Neural progenitor cell (in vitro differentiated cells): ENCODE measurements at regions not wholly inside any gene's neighbourhood (a gene's known extent, or its start where the extent isn't known, plus 50 kb on each side); places are given as distances from the start of the nearest gene placed in this dataset.

ENCODE experiments used
- DNase-seq: peaks from one replicate; pipeline ENCODE4 v3.0.0-alpha.2; 2016; ENCODE audit warnings: low spot score
- H2AFZ ChIP-seq: fragments of 200-600 bp; sonication (generic); replicated peaks from 2 replicates; pipeline ENCODE4 v1.6.1; 2016; ENCODE audit warnings: antibody characterized with exemption
- H3F3A ChIP-seq: fragments of 200-600 bp; sonication (generic); 2 replicates; pipeline ENCODE4 v1.6.1; 2016; ENCODE audit warnings: antibody characterized with exemption, low read depth
- H3K27ac ChIP-seq: fragments of 200-600 bp; sonication (generic); 2 replicates; pipeline ENCODE4 v1.5.1; 2016; ENCODE audit warnings: mild to moderate bottlenecking
- H3K27me3 ChIP-seq: fragments of 200-600 bp; sonication (generic); 2 replicates; pipeline ENCODE4 v1.6.1; 2016; ENCODE audit warnings: mild to moderate bottlenecking, moderate library complexity
- H3K36me3 ChIP-seq: fragments of 200-600 bp; sonication (generic); 2 replicates; pipeline ENCODE4 v1.5.1; 2016
- H3K4me1 ChIP-seq: fragments of 200-600 bp; sonication (generic); 2 replicates; pipeline ENCODE4 v1.6.1; 2016; ENCODE audit warnings: mixed run types
- H3K4me2 ChIP-seq: fragments of 200-600 bp; sonication (generic); 2 replicates; pipeline ENCODE4 v1.6.1; 2016
- H3K4me3 ChIP-seq: fragments of 200-600 bp; sonication (generic); 2 replicates; pipeline ENCODE4 v1.5.1; 2016
- H3K79me2 ChIP-seq: fragments of 200-600 bp; sonication (generic); 2 replicates; pipeline ENCODE4 v1.6.1; 2016; ENCODE audit warnings: low read depth
- H3K9ac ChIP-seq: fragments of 200-600 bp; sonication (generic); 2 replicates; pipeline ENCODE4 v1.6.1; 2016
- H3K9me3 ChIP-seq: fragments of 200-600 bp; sonication (generic); 2 replicates; pipeline ENCODE4 v1.5.1; 2016; ENCODE audit warnings: low read depth
- H4K20me1 ChIP-seq: fragments of 200-600 bp; sonication (generic); 2 replicates; pipeline ENCODE4 v1.6.1; 2016; ENCODE audit warnings: low read depth
- H3K27ac Mint-ChIP-seq: 3 replicates; pipeline ENCODE4 v1.8.0; 2021; ENCODE audit warnings: mixed read lengths
- H3K27me3 Mint-ChIP-seq: 2 replicates; pipeline ENCODE4 v1.8.0; 2022; ENCODE audit warnings: low read depth, mild to moderate bottlenecking, inconsistent platforms, moderate library complexity, mixed read lengths; ENCODE audit not compliant: insufficient read depth
- H3K36me3 Mint-ChIP-seq: 3 replicates; pipeline ENCODE4 v1.8.0; 2021; ENCODE audit warnings: mixed read lengths
- H3K4me1 Mint-ChIP-seq: 3 replicates; pipeline ENCODE4 v1.8.0; 2021; ENCODE audit warnings: mixed read lengths
- H3K4me3 Mint-ChIP-seq: 3 replicates; pipeline ENCODE4 v1.8.0; 2021; ENCODE audit warnings: mild to moderate bottlenecking, moderate library complexity, mixed read lengths
- H3K9me3 Mint-ChIP-seq: 3 replicates; pipeline ENCODE4 v1.8.0; 2020; ENCODE audit warnings: mixed read lengths
- CTCF ChIP-seq: fragments of 200-600 bp; sonication (generic); IDR thresholded peaks from 2 replicates; pipeline ENCODE4 v1.5.1; 2017; ENCODE audit warnings: antibody characterized with exemption, mild to moderate bottlenecking
- EZH2 ChIP-seq: fragments of 200-600 bp; sonication (generic); IDR thresholded peaks from 2 replicates; pipeline ENCODE4 v1.6.1; 2017; ENCODE audit warnings: antibody characterized with exemption, mild to moderate bottlenecking, moderate library complexity
- EZH2phosphoT487 ChIP-seq: fragments of 200-600 bp; sonication (generic); IDR thresholded peaks from 2 replicates; pipeline ENCODE4 v1.6.1; 2017; ENCODE audit warnings: antibody characterized with exemption

GRCh38 chr11:28524098-28524497 lies 415.9 kb downstream of the METTL15 start:
- Histone ChIP-seq H3K4me2 (no peak overlapping the region), H3K9ac (no peak overlapping the region), H3K4me3 (no peak overlapping the region), H4K20me1 (no peaks in the 10 kb centered on the region), H3F3A (no peaks in the 10 kb centered on the region), H3K4me1 (no peaks in the 10 kb centered on the region), H3K79me2 (no peaks in the 10 kb centered on the region), H3K27ac (no peak overlapping the region), H3K36me3 (no peaks in the 10 kb centered on the region), H2AFZ (no peak overlapping the region), H3K27me3 (no peaks in the 10 kb centered on the region), H3K9me3 (no peaks in the 10 kb centered on the region)
- TF ChIP-seq CTCF (no peak), EZH2 (no peak), EZH2phosphoT487 (no peak)
- H3K4me3 Mint-ChIP-seq = no peak overlapping the region
- peaks cover 19% of the 10 kb centered on the region for H3K9me3 Mint-ChIP-seq
- H3K36me3 Mint-ChIP-seq = peaks cover 11% of the 10 kb centered on the region
- no peak overlapping the region for H3K27ac Mint-ChIP-seq
- H3K4me1 Mint-ChIP-seq = no peaks in the 10 kb centered on the region
- no peaks in the 10 kb centered on the region for H3K27me3 Mint-ChIP-seq
- DNase-seq = no peak

GRCh38 chr11:28521075-28521474 lies 412.9 kb downstream of the METTL15 start:
- Histone ChIP-seq H3F3A (no peaks in the 10 kb centered on the region), H3K36me3 (no peaks in the 10 kb centered on the region), H2AFZ (no peak overlapping the region), H3K9ac (no peak overlapping the region), H3K79me2 (no peaks in the 10 kb centered on the region), H3K9me3 (no peaks in the 10 kb centered on the region), H3K4me3 (no peak overlapping the region), H3K4me2 (no peak overlapping the region), H4K20me1 (no peaks in the 10 kb centered on the region), H3K4me1 (no peaks in the 10 kb centered on the region), H3K27me3 (no peaks in the 10 kb centered on the region), H3K27ac (no peak overlapping the region)
- TF ChIP-seq EZH2phosphoT487 = no peak
- no peak for TF ChIP-seq CTCF
- no peak for TF ChIP-seq EZH2
- Mint-ChIP-seq H3K4me1 (peaks cover 12% of the 10 kb centered on the region), H3K27me3 (no peaks in the 10 kb centered on the region), H3K4me3 (no peak overlapping the region), H3K36me3 (peaks cover 6% of the 10 kb centered on the region), H3K27ac (no peak overlapping the region), H3K9me3 (peaks cover 14% of the 10 kb centered on the region)
- no peak for DNase-seq

DNA sequence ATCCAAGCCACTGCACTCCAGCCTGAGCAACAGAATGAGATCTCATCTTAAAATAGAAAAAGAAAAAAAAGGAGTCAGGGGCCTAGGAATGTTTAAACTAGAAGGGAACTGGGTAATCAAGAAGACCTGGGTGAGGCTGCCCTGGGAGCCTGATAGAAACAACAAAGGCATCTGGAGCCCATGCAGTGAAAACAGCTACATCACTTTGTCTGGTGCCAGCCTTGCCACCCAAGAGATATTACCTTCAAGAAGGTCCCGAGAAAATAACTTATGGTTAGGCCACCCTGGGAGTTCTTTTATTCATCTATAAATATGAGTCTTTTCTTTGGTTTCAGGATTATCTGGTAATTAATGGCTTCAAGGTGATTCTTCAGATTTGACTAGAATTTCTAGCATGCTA lies 412.1 kb downstream of the METTL15 start:
- H2AFZ ChIP-seq = no peak overlapping the region
- no peak overlapping the region for H3K4me2 ChIP-seq
- peaks cover 10% of the 10 kb centered on the region for H3K9me3 Mint-ChIP-seq
- H3K27me3 ChIP-seq = no peaks in the 10 kb centered on the region
- H3K4me3 Mint-ChIP-seq = no peak overlapping the region
- no peaks in the 10 kb centered on the region for H3K9me3 ChIP-seq
- H3K79me2 ChIP-seq = no peaks in the 10 kb centered on the region
- no peak overlapping the region for H3K27ac ChIP-seq
- no peak overlapping the region for H3K4me3 ChIP-seq
- TF ChIP-seq CTCF (no peak), EZH2phosphoT487 (no peak), EZH2 (no peak)
- H3K9ac ChIP-seq = no peak overlapping the region
- H3F3A ChIP-seq = no peaks in the 10 kb centered on the region
- no peaks in the 10 kb centered on the region for H4K20me1 ChIP-seq
- H3K27me3 Mint-ChIP-seq = no peaks in the 10 kb centered on the region
- no peaks in the 10 kb centered on the region for H3K4me1 ChIP-seq
- H3K4me1 Mint-ChIP-seq = peaks cover 12% of the 10 kb centered on the region
- DNase-seq = no peak
- H3K36me3 Mint-ChIP-seq = peaks cover 6% of the 10 kb centered on the region
- no peaks in the 10 kb centered on the region for H3K36me3 ChIP-seq
- H3K27ac Mint-ChIP-seq = no peak overlapping the region
